Dedifferentiated amniotic fluid mesenchymal stem cell (primary cell): ENCODE measurements at regions not wholly inside any gene's neighbourhood (a gene's known extent, or its start where the extent isn't known, plus 50 kb on each side); places are given as distances from the start of the nearest gene placed in this dataset.

Source experiments
- DNase-seq: peaks from one replicate; pipeline ENCODE4 v3.0.0-alpha.2; 2016; ENCODE audit errors: extremely low spot score

DNA sequence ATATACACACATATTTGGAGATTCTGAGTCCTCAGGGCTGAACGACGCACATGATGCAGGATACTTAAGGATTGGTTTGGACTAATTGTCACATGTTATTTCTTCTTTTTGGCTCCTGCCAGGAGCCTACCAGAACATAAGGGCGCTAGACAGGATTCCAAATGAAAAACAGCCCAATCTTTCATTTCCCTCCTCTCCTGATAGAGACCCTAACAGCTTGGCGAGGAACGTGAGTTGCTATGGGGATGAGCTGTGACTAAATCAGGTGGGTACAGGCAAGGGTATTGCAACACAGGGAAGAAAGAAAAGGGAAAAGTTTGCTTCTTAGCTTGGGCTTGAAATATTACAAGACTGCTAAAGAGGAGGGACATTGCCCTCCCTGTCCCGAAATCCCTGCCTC lies 109.9 kb downstream of the AIPL1 start:
- DNase-seq, result no peak

DNA sequence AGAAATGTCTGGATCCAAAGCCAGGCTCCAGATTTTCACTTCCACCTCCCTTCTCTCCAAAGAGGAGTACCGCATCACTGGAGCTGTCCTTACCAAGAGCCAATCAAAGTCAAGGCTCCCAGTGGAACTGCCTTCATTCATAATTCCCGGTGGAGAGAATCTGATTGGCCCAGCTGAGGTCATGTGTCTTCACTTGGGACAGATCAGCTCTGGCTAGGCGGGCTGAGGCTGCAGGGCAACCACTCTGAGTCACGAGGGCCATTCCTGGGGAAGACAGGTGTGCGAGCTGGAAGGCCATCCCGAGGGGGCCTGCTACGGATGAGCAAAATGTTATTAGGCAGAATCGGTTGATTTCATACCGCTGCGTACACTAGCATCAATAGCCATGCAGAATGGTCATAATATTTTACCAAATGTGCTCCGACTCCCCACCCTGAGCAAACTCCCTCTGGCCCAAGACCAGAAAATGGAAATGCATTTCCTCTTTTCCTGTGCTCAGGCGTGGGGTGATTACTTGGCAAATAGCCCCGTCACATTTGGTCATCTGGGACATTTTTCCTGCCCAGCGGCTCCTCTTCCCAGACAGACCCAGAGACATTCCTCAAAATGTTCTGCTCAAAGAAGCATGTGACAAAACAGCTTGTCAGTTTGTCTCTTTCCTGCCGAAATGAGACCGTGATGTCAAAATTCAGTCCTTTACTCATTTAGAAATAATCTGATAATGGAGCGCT lies 111.1 kb downstream of the AIPL1 start:
- no peak for DNase-seq

DNA sequence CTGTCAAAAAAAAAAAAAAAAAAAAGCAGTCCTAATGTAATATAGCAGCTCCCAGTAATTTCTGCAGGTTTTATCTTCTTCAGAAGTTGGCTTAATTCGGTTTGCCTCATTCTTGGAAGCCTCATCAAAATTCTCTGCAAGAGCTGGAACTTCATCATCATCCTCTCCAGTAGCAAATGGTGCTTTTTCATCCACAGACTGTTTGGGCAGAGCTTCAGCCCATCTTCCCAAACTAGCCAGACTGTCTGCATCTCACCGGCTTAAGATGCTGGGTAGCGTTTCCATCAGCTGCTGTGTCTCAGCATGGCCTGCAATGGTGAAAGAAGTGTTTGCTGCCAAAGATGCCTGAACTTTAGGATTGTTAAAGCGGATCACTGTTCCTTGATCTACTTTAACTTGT lies 112.6 kb downstream of the AIPL1 start:
- no peak for DNase-seq

DNA sequence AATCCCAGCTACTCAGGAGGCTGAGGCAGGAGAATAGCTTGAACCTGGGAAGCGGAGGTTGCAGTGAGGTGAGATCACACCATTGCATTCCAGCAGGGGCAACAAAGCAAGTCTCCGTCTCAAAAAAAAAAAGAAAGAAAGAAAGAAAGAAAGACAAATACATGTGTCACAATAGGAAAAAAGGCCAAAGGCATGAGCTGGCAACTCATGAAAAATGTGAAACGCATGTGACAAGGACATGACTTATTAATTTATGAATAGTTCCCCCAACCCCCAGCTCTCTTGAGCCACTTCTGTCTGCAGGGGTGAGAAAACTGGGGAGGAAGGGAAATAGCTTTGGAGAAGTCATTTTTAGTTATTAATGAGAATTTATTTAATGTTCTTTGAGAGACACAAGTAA lies 120.6 kb downstream of the AIPL1 start:
- DNase-seq, result no peak

DNA sequence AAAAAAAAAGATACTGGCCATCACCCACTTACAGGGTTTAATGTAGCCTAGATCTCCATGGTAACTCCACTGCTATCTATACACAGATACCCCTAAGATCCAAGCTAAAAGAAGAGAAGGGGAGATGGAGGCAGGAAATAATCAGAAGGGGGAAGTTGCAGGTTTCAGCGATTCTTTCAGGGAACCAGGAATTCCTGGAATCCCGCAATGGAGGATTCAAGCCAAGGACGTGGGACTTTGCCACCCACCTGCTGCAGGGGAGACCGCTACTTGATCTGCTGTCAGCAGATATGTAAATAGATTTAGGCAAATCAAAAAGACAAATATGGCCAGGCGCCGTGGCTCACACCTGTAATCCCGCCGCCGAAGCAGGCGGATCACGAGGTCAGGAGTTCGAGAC lies 121.1 kb downstream of the AIPL1 start:
- no peak for DNase-seq

DNA sequence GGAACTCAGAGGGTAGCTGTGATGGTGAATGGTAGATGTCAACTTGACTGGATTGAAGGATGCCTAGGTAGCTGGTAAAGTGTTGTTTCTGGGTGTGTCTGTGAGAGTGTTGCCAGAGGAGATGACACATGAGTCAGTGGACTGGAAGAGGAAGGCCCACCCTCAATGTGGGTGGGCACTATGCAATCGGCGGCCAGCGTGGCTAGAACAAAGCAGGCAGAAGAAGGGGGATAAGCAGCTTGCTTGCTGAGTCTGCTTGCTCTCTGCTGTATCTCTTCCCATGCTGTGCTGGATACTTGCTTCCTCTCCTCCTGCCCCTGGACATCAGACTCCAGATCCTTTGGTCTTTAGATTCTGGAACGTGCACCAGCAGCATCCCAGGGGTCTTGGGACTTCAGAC lies 128.1 kb downstream of the AIPL1 start:
- no peak for DNase-seq

DNA sequence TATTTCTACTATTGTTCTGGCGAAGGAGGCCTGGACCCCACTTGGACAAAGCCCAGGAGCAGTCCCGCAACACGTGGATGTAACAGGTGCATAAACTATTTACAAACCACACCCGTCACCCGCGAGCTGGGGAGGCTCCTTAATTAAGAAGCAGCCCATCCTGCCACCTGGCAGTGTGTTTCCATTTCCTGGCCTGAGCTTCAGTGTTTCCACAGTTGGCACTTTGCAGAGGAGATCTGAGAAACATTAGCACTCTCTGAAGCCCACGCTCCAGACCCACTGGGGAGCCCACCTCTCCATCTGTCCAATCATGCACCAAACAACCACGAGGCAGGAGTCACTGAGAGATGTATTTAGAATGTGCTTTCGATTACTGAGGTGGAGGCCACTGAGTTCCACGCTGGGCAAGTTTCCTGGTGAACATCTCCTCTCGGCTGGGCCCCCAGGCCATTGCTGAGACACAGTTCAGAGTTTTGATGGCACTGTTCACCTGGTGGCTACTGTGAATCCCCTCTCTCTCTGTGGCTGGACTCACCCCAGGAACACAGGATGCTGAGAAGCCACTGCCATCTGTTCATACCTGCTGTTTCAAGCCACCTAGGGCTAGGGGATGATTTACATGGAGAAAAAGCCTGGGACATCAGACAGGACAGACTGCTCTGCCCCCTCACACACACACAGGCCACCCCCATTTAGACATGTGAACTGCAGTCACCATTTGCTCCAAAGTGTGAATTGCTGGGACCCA lies 129.1 kb downstream of the AIPL1 start:
- no peak for DNase-seq

DNA sequence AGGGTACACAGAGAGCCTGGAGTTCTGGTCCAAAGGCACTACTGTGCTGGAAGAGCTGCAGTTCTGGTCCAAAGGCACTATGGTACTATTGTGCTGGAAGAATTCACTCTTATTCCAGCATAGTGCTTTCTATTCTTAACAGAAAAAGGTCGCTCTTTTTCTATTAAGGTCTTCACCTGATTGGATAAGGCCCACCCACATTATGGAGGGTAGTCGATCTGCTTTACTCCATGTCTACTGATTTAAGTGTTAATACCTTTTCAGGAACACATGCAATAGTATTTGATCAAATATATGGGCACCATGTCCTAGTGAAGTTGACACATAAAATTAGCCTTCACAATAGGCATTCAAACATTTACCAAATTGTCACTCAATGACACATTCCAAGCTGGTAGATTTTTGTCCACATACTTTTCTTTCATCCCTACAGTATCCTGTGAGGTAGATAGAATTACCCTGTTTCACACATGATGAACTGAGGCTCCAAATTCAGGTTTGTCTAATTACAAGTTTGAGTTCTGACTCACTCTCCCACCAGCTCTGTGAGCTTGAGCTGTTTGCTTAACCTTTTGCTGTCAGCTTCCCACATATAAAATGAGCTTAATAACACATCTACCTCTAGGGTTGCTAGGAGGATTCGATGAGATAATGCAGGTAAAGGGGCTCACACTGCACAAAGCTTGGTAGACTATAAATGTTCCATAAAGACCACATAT lies 129.9 kb downstream of the AIPL1 start:
- no peak for DNase-seq

DNA sequence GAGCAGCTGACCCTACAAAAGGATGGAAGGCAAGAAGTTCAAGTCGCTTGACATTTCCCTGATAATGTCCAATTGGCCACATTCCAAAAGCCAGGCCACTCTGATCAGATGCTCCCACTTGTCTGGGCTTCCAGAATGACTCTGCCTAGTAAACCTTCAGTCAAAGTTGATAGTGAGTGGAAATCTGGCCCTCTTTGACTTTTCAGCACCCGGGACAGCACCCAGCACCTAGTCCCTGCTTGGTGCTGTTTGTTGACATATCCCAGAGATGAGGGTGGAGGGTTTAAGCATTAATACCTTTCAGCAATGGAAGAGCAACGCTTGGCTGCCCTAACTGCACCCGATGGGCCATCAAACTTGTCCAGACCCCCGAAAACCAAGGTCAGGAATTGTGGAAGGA lies 131.3 kb downstream of the AIPL1 start:
- DNase-seq, result no peak

DNA sequence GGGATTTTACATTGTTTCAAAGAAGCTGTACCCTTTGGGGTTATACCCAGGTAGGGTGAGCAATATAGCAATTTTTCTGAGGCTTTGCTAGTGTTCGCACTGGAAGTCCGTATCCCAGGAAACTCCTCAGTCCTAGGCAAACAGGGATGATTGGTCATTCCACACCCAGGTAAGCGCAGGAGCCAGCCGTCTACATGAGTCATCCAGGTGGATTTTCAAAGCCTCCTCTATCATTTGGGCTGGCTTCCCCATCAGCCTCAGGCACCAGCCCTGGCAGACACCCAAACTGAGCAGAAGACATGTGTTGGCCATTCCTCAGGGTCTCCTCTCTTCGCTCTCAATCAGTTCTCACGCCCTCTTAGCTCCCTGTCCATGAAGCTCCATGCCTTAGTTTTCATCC lies 135.6 kb downstream of the AIPL1 start:
- DNase-seq, result no peak

DNA sequence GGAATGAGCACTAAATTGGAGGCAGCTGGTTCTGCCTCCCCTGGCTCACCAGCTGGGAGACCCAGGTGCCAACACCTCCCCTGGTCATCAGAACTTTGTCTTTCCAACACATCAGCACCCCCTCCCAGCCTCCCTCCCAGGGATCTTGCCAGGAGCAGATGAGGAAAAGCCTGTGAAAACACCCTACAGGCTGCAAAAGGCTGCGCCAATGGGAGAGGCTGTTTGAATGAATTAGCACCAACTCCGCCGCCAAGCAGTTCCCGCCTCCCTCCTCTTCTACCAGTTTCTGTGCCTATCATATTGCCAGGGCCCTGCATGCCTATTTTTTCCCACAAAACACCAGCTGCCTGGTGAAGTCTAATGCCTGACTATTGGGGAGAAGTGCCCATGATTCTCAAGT lies 137.0 kb downstream of the AIPL1 start:
- DNase-seq, result no peak

DNA sequence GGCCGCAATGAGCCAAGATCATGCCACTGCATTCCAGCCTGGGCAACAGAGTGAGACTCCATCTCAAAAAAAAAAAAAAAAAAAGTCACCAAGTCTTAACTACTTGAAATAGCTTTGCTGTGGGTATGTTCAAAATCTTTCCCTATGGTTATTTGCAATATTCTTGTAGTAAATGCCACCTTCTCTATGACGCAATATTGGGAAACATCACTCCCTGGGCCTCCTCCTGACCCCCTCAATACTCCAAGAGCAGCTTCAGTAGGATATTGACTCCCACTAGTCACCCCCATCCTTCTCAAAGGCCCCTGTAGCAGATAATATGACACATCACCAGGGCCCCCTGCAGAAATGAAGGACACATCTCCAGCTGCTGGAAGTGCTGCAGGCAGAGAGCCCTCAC lies 137.8 kb downstream of the AIPL1 start:
- DNase-seq, result no peak

DNA sequence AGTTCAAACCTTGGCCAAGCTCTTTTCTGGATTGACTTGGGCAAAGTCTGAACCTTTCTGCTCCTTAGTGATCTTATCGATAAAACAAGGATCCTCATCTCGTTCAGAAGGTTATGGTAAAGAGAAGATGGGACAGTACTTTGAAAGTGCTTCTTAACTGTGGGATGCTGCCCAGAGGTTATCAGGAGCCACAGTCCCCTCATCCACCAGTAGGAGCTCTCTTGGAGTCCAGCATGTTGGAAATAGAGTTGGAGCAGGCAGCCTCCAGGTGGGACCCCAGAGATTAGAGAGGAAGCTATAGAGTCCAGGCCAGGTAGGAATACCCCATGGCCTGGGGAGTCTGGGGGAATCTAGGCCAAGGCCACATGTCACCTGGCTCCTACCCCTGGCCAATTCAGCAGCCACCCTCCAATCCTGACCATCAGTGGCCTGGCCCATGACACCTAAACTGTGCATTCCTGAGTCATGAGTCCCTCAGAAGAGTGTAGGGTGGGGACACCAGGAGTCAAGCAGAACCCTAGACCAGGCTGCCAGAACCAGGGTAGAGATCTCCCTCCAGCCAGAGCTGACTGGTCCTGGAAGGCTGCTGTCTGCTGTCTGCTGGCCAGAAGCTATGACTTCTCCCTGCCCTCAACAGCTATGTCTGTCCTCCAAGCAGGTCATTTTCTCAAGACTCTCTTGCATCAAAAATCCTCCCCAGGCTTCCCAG lies 144.3 kb downstream of the AIPL1 start:
- no peak for DNase-seq

DNA sequence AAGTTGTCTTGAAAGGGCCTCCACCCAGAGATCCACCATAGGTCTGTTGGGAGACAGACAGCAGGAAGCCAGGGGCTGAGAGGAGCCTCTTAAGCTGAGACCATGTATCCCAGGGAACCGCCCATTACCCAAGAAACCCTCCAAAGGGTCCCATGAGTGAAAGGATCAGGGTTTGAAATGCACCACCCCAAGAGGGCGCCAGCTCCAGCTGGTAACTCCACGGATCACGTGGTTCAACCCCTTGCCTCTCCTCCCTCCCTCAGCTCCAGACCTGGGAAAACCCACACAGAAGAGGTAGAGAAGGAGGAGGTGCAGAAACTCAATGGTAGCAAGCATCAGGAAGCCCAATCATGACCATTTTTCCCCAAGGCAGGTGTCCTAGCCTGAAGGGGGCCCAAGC lies 148.7 kb downstream of the AIPL1 start:
- no peak for DNase-seq

DNA sequence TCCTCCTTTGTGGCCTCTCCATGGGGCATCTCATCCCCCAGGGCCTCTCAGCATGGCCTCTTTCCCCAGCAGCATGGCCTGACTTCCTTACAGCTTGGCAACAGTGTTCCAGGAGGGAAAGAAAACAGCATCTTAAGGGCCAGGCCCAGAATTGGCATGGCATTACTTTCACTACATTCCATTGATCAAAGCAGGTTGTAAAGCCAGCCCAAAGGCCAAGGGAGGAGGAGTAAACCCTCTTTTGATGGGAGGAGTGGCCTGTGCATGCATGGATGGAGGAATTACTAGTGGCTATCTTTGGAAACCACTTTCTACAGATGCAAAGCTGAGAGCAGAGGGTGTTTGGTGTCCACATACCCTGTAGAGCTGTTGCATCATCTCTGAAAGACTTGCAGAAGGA lies 149.4 kb downstream of the AIPL1 start:
- no peak for DNase-seq

DNA sequence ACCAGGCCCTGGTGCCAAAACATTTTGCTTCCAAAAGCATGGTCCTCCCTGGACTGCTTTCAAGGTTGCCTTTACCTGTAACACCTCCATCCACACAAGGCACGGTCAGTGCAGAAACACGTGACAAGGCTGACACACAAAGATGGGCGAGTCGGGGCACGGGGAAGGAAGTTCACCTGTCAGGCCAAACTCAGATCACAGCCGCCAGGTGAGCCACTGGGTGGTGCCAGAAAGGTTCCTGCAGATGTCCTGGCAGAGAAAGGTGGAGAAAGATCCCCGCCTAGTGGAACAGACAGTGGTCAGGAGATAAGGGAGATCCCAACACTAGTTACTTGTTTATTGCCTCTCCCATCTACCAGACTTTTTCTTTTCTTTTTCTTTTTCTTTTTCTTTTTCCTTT lies 155.3 kb downstream of the AIPL1 start:
- no peak for DNase-seq

DNA sequence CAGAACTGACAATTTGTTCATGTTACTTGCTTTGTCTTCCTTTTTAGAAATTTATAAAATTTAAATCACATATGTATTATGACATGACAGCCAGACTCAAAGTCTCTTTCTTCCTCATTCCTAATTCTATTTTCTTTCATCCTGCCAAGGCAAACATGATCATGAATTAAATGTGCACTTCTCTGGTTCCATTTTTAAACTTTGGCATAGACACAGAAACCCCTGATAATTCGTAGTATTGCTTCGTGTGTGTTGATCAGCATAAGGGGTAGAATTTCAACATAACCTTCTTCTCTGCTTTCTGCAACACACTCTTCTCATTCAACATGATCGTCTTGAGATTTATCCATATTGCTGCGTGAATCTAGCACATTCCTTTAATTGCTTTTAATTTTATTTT lies 156.5 kb downstream of the AIPL1 start:
- DNase-seq, result no peak

DNA sequence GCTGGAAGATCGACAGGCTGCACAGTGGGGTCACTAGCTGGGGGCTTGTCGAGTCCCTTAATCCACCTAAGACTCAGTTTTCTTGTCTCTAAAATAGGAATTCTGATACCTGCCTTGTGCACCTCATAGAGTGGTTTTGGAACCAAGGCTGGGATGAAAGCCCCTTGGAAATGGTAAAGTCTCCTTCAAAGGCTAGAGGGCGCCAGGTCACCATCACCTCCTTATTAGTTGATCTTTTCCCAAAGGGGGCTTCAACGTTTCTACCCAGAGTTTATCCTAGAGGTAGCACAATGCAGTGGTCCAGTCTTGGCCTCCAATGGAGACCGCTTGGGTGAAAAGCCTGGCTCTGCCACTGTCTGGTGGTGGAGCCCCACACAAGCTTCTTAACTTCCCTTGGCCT lies 158.2 kb downstream of the AIPL1 start:
- no peak for DNase-seq

DNA sequence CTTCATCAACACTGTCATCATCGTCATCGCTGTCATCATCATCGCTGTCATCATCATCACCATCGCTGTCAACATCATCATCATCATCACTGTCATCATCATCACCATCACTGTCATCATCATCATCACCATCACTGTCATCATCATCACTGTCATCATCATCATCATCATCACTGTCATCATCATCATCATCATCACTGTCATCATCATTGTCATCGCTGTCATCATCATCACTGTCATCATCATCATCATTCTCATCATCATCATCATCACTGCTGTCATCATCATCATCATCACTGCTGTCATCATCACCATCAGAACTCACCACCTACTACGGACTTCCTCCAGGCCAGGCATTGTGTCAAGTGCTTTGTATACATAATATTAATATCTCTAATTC lies 160.6 kb downstream of the AIPL1 start:
- DNase-seq, result no peak

DNA sequence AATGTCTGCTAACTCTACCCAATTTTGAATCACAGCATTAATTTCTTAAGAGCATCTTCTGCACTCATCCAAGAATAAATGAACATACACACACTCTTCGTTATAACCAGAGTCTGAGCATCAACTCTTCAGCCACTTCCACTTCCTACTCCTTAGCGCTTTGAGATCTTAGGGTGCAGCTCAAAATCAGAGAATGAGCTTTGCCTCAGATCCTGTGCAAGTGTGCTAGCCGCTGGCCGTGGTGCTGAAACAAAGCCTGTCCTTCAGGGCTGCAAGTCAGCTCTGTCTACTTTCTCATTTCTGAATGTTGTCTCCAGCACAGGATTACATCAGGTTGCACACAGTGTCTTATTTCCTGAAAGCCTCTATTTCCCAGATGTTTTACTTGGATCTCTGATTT lies 165.4 kb downstream of the AIPL1 start:
- peak; percentile 32 for DNase-seq

DNA sequence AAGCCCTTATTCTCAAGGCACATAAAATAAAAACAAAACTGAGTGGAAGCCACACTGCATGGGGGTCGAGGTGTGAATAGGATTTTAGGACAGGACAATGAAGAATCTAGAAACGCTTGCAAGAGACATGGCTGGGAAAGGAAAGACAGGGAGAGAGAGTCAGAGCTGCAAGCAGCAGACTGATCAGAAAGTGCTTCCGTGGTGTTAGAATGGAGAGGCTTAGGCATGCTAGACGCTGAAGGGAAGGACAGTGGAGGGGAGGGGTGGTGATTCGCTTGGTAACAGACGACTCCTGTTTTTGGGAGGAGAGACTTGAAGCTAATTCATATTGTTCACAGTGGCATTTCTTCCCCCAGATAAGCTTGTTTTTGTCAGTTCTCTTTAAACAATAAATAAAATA lies 173.5 kb downstream of the AIPL1 start:
- DNase-seq, result no peak

DNA sequence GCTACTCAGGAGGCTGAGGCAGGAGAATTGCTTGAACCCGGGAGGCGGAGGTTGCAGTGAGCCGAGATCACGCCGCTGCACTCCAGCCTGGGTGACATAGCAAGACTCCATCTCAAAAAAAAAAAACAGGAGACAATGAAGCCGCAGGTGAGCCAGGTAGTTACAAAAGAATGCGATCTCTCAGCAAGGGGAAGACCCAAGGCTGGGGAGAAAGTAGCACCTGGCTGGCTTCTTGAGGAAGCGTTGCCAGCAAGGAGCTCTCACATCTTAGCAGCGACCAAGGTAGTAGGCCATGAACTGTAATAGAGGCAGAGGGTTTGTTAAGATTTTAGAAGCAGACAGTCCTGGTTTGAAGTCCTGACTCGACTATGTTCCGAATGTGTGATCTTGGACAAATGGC lies 175.0 kb downstream of the AIPL1 start:
- DNase-seq, result no peak
